Kidney glomerular epithelial cell (primary cell): ENCODE measurements at regions not wholly inside any gene's neighbourhood (a gene's known extent, or its start where the extent isn't known, plus 50 kb on each side); places are given as distances from the start of the nearest gene placed in this dataset.
"Not testable (repeated sequence)": the region's sequence is repeated elsewhere in the genome, so short reads cannot be mapped to it uniquely, and the experiment has no call there.

ENCODE experiments used
- DNase-seq: peaks from one replicate; lab custom pipeline; 2025; lab: John Stamatoyannopoulos, UW

DNA sequence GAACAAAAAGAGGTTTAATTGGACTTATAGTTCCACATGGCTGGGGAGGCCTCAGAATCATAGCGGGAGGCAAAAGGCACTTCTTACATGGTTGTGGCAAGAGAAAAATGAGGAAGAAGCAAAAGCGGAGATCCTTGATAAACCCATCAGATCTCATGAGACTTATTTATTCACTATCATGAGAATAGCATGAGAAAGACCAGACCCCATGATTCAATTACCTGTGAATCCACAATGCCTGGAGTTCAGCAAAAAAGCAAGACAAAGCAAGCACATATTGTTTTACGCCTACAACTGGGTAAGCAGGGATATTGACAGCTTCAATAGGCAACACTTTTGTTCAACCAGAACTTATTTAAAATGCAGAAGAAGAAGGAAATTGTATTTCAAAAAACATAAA lies 218.2 kb downstream of the RPL10L start:
- no peak for DNase-seq

DNA sequence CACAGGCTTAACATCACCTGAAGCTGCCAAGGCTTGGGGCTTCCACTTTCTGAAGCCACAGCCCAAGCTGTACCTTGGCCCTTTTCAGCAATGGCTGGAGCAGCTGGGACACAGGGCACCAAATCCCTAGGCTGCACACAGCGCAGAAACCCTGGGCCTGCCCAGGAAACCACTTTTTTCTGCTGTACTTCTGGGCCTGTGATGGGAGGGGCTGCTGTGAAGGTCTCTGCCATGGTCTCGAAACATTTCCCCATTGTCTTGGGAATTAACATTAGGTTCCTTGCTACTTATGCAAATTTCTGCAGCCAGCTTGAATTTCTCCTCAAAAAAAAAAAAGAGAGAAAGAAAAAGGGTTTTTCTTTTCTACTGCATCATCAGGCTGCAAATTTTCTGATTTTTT lies 219.1 kb downstream of the RPL10L start:
- no peak for DNase-seq

DNA sequence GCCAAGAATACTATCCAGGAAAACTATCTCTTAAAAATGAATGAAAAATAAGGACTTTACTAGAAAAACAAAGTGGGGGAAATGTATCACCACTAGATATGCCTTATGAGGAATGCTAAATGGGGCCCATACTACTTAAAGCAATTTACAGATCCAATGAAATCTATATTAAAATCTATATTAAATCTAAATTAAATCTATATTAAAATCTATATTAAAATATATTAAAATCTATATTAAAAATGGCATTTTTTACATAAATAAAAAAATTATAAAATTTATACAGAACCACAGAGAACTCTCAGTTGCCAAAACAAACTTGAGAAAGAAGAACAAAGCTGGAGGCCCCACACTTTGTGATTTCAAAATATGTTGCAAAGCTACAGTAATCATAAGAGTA lies 234.5 kb downstream of the RPL10L start:
- DNase-seq, result no peak

DNA sequence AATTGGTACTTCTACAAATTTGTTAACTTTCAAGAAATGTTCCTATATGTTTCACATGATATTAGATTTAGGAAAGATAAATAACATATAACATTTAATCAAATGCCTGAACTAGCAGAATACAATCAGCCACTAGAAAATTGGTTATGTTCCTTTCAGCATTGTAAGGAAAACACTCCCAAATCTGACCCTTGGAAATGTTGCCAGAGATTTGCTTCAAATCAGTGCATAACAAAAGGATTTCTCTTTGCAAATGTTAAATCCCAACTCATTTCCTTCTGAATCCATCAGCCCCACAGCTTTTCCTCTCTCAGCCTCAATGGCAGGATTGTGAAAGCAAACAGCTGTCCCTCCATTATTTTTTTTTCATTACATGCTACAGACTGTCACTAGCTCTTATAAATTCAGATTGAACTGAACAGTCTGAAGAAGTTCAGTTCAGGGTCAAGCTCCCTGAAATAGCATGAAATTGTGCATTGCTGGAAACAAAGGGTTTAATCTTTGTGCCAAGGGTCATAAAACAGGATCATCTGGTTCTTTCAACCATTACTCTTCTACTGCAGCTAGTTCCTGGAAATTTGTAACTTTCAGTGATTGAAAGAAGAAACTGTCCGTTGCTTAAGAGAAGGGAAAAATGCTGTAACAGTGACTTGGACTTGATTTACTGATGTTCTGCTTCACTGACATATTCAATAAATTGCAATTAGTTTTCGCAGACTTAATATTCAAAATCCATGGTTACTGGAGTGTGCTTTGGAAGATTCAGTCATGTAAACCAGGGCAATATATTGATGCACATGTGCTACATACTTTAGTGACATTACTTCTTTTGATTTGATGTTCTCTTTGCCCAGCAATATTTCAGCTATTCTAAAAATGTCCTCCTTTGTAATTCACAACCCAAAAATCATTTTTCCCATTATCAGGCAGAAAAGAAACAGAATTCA lies 246.4 kb downstream of the RPL10L start:
- DNase-seq, result peak; percentile 19

GRCh38 chr14:46402001-46402690 lies 249.4 kb downstream of the RPL10L start:
- not testable (repeated sequence) for DNase-seq

DNA sequence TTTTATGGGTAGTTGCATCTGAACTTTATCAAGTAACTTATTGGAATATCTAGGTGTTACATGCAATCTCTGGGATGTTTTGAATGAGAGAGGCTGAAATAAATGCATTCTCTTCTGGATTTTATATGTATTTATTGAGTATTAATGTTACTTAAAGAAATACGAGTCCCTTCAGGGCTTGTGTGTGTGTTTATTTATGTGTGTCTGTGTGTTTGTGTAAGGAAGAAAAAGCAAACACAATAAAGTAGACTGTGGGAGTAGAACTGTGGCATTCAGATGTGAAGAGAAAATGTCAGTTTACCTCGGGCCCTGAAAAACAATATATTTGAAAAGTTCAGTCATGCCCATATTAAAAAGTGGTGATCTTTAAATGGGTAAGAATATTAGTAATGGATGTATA lies 250.5 kb downstream of the RPL10L start:
- no peak for DNase-seq

DNA sequence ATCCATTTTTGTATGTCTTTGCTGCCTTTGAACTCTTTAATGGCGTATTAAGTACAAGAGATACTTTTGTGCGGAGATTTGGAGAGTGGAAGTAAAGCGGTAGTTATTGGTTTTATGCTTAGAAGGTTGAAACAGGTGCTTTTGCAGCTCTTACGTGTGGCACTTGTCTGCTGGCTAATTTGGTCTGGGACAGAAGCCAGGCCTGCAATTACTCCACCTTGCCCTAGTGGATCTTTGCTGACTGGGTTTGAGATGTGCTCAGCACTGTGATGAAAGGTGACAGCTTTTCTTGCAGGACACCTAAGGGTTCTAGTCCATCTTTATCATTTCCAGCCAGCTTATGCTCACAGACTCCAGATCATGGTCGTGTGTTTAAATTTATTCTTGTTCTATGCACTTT lies 252.5 kb downstream of the RPL10L start:
- no peak for DNase-seq

DNA sequence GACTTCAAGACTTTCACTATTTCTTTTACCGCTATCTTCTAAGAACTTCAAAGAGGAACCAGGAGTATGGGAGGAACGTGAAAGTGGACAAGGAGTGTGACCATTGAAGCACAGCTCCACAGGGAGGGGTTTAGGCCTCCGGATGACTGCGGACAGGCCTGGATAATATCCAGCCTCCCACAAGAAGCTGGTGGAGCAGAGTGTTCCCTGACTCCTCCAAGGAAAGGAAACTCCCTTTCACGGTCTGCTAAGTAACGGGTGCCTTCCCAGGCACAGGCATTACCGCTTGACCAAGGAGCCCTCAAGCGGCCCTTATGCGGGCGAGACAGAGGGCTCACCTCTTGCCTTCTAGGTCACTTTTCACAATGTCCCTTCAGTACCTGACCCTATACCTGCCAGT lies 267.0 kb downstream of the RPL10L start:
- DNase-seq, result peak; percentile 67

GRCh38 chr14:46381674-46382073 lies 269.9 kb downstream of the RPL10L start:
- no peak for DNase-seq

- no peak for DNase-seq
Measured at GRCh38 chr14:46378248-46378647, 273.3 kb downstream of the RPL10L start.

DNA sequence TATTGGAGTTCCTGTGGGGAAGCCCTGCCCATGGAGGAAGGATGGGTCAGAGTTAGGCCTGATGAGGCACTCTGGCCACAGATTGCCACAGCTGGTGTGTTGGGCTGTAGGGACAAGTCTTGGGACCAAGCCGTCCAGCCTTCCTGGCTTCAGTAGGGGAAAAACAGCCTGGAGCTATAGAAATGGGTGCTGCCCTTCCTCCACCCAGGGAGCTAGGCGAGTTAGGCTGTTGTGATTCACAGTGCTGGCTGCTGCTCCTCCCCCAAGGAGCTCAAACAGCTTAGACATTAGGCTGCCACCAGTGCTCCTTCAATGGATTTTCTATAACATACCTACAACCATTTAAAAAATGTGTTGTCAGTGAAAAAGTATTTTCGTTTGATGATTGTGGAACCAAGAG lies 274.3 kb downstream of the RPL10L start:
- no peak for DNase-seq

GRCh38 chr14:46369391-46369790 lies 282.2 kb downstream of the RPL10L start:
- DNase-seq, result no peak

DNA sequence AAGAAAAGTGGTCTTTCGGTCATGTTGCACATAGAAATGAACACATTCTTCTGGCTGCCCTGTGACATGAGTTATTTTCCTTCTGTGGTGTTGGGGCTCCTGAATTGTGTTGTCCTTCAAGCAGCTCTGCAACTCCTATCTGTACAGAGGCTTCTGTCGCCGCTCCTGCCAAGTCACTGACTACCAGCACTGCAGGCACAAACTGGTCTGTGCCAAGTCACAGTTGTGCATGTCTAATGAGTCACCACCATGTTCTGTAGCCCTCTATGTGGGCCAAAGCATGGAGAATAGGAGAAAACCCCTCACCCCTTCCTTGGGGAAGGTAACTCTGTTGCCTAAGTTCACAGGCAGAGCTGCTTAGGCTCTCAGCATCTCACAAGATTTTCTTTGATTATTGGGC lies 283.3 kb downstream of the RPL10L start:
- no peak for DNase-seq

DNA sequence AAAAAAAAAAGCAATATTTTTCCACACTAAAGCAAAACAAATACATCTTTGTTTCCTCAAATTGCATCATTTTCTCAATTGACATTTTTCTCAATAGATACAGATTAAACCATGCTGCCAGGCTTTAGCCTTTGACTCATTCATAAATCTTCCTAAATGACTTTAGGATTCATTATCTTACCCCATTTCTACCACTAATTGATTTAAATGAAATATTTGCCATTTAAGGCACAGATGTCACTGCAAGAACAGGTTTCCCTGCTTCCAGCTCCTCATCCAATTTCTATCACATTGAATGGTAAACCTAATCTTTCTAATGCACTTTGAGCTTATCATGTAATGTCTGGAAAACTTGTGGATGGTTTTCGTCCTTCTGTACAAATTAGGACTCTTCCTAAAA lies 298.7 kb downstream of the RPL10L start:
- DNase-seq, result no peak

DNA sequence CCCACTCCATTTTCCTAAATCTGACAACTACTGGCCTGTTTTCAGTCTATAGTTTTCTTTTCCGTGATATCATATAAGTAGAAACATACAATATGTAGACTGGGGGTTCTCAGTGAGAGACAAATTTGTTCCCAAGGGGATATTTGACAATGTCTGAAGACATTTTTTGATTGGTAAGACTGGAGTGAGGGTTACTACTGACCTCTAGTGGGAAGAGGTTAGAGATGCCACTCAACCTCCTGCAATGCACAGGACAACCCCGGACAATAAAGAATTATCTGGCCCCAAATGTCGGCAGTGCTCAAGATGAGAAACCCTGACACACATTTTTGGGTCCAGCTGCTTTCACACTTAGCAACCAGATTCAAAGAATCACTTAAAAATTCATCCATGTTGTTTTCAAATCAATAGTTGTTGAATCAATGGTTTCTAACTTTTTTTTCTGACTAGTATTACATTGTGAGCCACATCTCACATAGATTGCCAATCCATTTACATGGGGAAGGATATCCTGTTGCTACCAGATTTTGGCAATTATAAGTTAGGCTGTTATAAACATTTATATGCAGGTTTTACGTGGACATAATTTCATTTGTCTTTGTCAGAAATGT lies 307.1 kb downstream of the RPL10L start:
- peak; percentile 53 for DNase-seq

DNA sequence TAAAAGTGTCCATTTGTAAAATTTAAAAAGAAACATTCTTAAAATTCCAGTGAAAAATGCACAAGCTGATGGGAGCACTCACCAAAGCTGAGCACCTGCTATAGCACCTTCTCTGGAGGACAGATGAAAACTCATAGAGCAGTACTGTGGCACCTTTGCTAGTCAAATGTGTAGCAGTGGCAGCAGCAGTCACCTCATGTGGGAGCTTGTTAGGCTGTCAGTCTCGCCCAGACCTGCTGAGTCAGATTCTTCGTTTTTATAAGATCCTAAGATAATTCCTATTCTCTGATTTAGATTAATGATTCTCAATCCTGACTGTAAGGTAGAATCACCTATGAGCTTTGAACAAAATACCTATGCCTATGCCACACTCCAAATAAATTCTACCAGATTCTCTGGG lies 325.8 kb downstream of the RPL10L start:
- DNase-seq, result no peak

GRCh38 chr14:46325157-46325556 lies 326.4 kb downstream of the RPL10L start:
- DNase-seq, result no peak

DNA sequence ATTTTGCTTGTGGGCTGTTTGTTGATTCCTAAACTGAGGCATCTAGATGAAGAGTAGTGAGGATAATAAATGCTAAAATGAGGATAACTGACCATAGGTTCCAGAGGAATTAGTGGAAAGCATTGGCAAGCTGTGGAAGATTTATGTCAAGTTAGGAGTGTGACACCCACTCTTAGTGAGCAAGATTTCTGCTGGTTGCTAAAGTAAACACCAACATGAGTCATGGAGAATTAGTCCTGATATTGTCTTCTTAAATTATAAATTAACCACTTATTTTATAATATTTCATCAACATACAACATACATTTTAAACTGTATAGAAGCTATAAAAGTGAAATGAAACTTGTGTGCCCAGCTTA lies 328.2 kb downstream of the RPL10L start:
- no peak for DNase-seq

DNA sequence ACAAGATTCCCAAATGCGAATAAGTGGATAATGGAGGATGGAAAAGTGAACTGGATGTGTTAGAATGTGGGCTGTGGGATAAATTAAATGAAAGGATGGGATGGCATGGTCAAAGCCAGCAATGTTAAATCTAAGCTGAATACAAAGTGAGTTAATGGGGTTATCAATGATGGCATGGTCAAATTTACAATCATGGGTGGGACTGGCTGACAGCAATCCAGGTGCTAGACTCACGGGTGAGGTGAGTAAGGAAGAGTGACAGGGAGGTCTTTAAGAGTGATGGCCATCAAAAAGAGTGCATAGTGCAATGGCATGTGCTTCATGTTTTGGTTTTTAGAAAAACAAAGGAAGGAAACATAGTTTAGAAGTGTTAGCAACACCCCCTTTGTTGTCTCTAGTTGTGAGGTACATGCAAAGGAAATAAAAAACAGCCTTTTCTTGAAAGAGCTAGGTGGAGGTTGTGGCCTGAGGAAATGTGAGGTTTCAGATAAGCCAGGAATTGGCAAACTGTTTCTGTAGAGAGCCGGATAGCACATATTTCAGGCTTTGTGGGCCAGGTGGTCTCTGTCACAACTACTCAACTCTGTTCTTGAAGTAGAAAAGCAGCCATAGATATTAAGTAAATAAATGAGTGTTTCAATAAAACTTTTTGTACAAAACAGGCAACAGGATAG lies 328.7 kb downstream of the RPL10L start:
- no peak for DNase-seq

- no peak for DNase-seq
Measured at GRCh38 chr14:46322076-46322475, 329.5 kb downstream of the RPL10L start.

- DNase-seq, result no peak
Measured at GRCh38 chr14:46306267-46306666, 345.3 kb downstream of the RPL10L start.

DNA sequence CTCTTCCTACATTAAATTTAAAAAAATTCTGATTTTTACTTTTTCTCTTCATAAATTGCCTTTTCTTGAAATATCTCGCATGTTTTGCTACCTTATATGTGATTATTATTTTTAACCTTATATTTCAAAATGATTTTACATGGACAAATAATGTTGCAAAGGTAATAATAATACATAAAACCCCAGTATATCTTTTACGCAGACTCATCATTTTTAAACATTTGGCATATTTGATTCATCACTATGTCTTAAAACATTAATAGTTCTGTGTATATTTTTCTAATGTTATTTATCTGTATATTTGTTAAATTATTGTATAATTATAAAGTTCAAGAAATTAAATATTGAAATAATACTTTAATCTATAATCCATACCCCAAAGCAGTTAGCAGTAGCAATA lies 350.8 kb downstream of the RPL10L start:
- DNase-seq, result no peak

GRCh38 chr14:46290706-46291105 lies 360.9 kb downstream of the RPL10L start:
- no peak for DNase-seq
